WI38 (cell line): ENCODE measurements at regions not wholly inside any gene's neighbourhood (a gene's known extent, or its start where the extent isn't known, plus 50 kb on each side); places are given as distances from the start of the nearest gene placed in this dataset.

Source experiments
- H3K4me3 ChIP-seq: 2 replicates; pipeline ENCODE4 v1.5.1; 2011; ENCODE audit warnings: low read depth, mild to moderate bottlenecking, control low read depth, low read length
- CTCF ChIP-seq: IDR thresholded peaks from 2 replicates; pipeline ENCODE4 v1.5.1; 2012; ENCODE audit warnings: low read depth, mild to moderate bottlenecking, control low read depth, low read length

GRCh38 chr22:48279461-48279756 lies 1517.0 kb downstream of the TBC1D22A start:
- no peak overlapping the region for H3K4me3 ChIP-seq
- TF ChIP-seq CTCF, result no peak

GRCh38 chr22:48278620-48279460 lies 1516.4 kb downstream of the TBC1D22A start:
- no peak for TF ChIP-seq CTCF
- H3K4me3 ChIP-seq, result no peak overlapping the region

DNA sequence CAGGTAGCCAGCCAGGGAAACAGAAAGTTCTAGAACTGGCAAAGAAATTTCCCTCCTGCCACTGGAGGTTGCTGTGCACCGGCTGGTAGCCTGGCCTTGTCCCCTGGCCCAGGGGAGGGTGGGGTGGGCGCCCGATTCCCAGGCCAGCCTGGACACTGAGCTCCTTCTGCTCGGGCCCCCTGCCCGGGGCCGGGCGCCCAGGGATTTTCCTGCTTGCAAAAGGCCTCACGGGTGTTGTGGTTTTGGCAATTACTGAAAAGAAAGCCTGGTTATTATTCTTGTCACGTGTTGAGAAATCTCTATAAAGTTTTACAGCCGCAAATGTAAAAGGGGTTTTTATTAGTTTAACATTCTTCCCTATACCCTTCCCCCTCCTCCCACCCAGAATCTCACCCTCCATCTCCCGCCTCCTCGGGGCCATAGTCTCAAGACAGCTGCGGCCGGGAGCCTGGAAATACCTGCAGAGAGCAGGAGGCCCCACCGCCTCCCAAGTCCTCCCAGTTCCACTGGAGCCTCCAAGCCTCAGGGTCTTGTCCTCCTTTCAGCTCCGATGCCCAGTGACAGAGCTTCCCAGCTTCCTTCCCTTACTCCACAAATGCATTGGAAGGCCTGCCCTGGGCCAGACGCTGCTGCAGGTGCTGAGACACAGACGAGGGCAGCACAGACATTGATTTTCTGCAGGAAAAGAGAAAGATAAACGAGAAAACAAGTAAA lies 1515.6 kb downstream of the TBC1D22A start:
- TF ChIP-seq CTCF, result no peak
- H3K4me3 ChIP-seq, result no peak overlapping the region

- H3K4me3 ChIP-seq, result no peak overlapping the region
- no peak for TF ChIP-seq CTCF
Observed at GRCh38 chr22:48276994-48277867, 1514.8 kb downstream of the TBC1D22A start.

- no peak for TF ChIP-seq CTCF
- H3K4me3 ChIP-seq, result no peak overlapping the region
Observed at GRCh38 chr22:48275412-48275811, 1513.0 kb downstream of the TBC1D22A start.

GRCh38 chr22:48270731-48271130 lies 1508.3 kb downstream of the TBC1D22A start:
- no peak for TF ChIP-seq CTCF
- H3K4me3 ChIP-seq, result no peak overlapping the region
